GM19239 (cell line): ENCODE measurements at regions not wholly inside any gene's neighbourhood (a gene's known extent, or its start where the extent isn't known, plus 50 kb on each side); places are given as distances from the start of the nearest gene placed in this dataset.

ENCODE experiments used
- DNase-seq: peaks from one replicate; pipeline ENCODE4 v3.0.0; 2011; ENCODE audit warnings: low spot score; ENCODE audit not compliant: insufficient read length
- FAIRE-seq: peaks from 2 replicates; lab custom pipeline; 2011; peaks lifted over from hg19 to GRCh38; lab: Jason Lieb, UNC

GRCh38 chr10:130895161-130895560 is 416.4 kb downstream of the TCERG1L start:
- FAIRE-seq = no peak

GRCh38 chr10:130897815-130898214 is 413.7 kb downstream of the TCERG1L start:
- no peak for FAIRE-seq
- no peak for DNase-seq

More at GRCh38 chr10:130895161-130895560, 416.4 kb downstream of the TCERG1L start:
- no peak for DNase-seq

GRCh38 chr10:130898381-130898780 is 413.1 kb downstream of the TCERG1L start:
- DNase-seq (no peak), FAIRE-seq (no peak)

GRCh38 chr10:130899856-130900255 is 411.7 kb downstream of the TCERG1L start:
- FAIRE-seq = no peak

GRCh38 chr10:130900441-130901160 is 410.9 kb downstream of the TCERG1L start:
- DNase-seq (no peak), FAIRE-seq (no peak)

More at GRCh38 chr10:130899856-130900255, 411.7 kb downstream of the TCERG1L start:
- no peak for DNase-seq

- FAIRE-seq = no peak
- DNase-seq = no peak
Observed at GRCh38 chr10:130901311-130902165, 410.0 kb downstream of the TCERG1L start.

- FAIRE-seq = no peak
Observed at GRCh38 chr10:130902471-130902870, 409.1 kb downstream of the TCERG1L start.

GRCh38 chr10:130902929-130903328 is 408.6 kb downstream of the TCERG1L start:
- no peak for DNase-seq
- no peak for FAIRE-seq

More at GRCh38 chr10:130902471-130902870, 409.1 kb downstream of the TCERG1L start:
- DNase-seq = no peak

- no peak for FAIRE-seq
- no peak for DNase-seq
Observed at GRCh38 chr10:130904676-130905075, 406.8 kb downstream of the TCERG1L start.

GRCh38 chr10:130905386-130905785 is 406.1 kb downstream of the TCERG1L start:
- DNase-seq (no peak), FAIRE-seq (no peak)

- FAIRE-seq (no peak), DNase-seq (no peak)
Observed at GRCh38 chr10:130905921-130906320, 405.6 kb downstream of the TCERG1L start.

GRCh38 chr10:130910848-130911247 is 400.7 kb downstream of the TCERG1L start:
- FAIRE-seq (no peak), DNase-seq (no peak)

- DNase-seq (no peak), FAIRE-seq (no peak)
Observed at GRCh38 chr10:130913844-130914243, 397.7 kb downstream of the TCERG1L start.

- no peak for DNase-seq
- FAIRE-seq = no peak
Observed at GRCh38 chr10:130914367-130914766, 397.2 kb downstream of the TCERG1L start.

- FAIRE-seq = no peak
- DNase-seq = no peak
Observed at GRCh38 chr10:130915065-130915464, 396.5 kb downstream of the TCERG1L start.

- FAIRE-seq (no peak), DNase-seq (no peak)
Observed at GRCh38 chr10:130921461-130921860, 390.1 kb downstream of the TCERG1L start.

GRCh38 chr10:130921911-130922440 is 389.5 kb downstream of the TCERG1L start:
- DNase-seq = no peak
- FAIRE-seq = no peak

- no peak for FAIRE-seq
- no peak for DNase-seq
Observed at GRCh38 chr10:130923596-130923995, 387.9 kb downstream of the TCERG1L start.

GRCh38 chr10:130924138-130924819 is 387.2 kb downstream of the TCERG1L start:
- FAIRE-seq (no peak), DNase-seq (no peak)

GRCh38 chr10:130926442-130926841 is 385.1 kb downstream of the TCERG1L start:
- no peak for DNase-seq

More at GRCh38 chr10:130926442-130926841, 385.1 kb downstream of the TCERG1L start:
- no peak for FAIRE-seq
